Type B pancreatic cell (in vitro differentiated cells): ENCODE measurements at regions not wholly inside any gene's neighbourhood (a gene's known extent, or its start where the extent isn't known, plus 50 kb on each side); places are given as distances from the start of the nearest gene placed in this dataset.

Experiments used
- DNase-seq: peaks from one replicate; pipeline ENCODE4 v3.0.0; 2021; ENCODE audit warnings: mixed read lengths; ENCODE audit not compliant: unreplicated experiment; ENCODE audit errors: extremely low spot score
- H3K27ac Mint-ChIP-seq: 2 replicates; pipeline ENCODE4 v1.8.0; 2021; ENCODE audit warnings: mild to moderate bottlenecking, mixed read lengths
- H3K27me3 Mint-ChIP-seq: 2 replicates; pipeline ENCODE4 v1.8.0; 2021; ENCODE audit warnings: mixed read lengths
- H3K36me3 Mint-ChIP-seq: 2 replicates; pipeline ENCODE4 v1.8.0; 2021; ENCODE audit warnings: mixed read lengths
- H3K4me1 Mint-ChIP-seq: one replicate; pipeline ENCODE4 v1.8.0; 2021; ENCODE audit warnings: mixed read lengths; ENCODE audit not compliant: unreplicated experiment
- H3K4me3 Mint-ChIP-seq: 2 replicates; pipeline ENCODE4 v1.8.0; 2021; ENCODE audit warnings: mild to moderate bottlenecking, mixed read lengths
- H3K9me3 Mint-ChIP-seq: 2 replicates; pipeline ENCODE4 v1.8.0; 2021; ENCODE audit warnings: mixed read lengths
- CTCF ChIP-seq: fragments of 200-600 bp; sonication (generic); conservative IDR thresholded peaks from 2 replicates; pipeline ENCODE4 v1.5.0; 2021; ENCODE audit warnings: antibody characterized with exemption, mild to moderate bottlenecking

GRCh38 chr6:163661272-163661671 is 246.8 kb downstream of the QKI start:
- Mint-ChIP-seq H3K36me3 (no peaks in the 10 kb centered on the region), H3K4me1 (peaks cover 11% of the 10 kb centered on the region), H3K9me3 (peaks cover 5% of the 10 kb centered on the region), H3K4me3 (no peak overlapping the region), H3K27ac (no peak overlapping the region), H3K27me3 (peaks cover 20% of the 10 kb centered on the region)
- DNase-seq = no peak
- TF ChIP-seq CTCF = no peak

GRCh38 chr6:163659803-163660202 is 245.3 kb downstream of the QKI start:
- Mint-ChIP-seq H3K4me1 (peaks cover 11% of the 10 kb centered on the region), H3K27ac (no peak overlapping the region), H3K36me3 (no peaks in the 10 kb centered on the region), H3K4me3 (no peak overlapping the region), H3K9me3 (peaks cover 5% of the 10 kb centered on the region), H3K27me3 (peaks cover 20% of the 10 kb centered on the region)
- DNase-seq = no peak
- no peak for TF ChIP-seq CTCF

GRCh38 chr6:163655217-163656121 is 241.0 kb downstream of the QKI start:
- H3K36me3 Mint-ChIP-seq = no peaks in the 10 kb centered on the region
- peaks cover 17% of the 10 kb centered on the region for H3K27me3 Mint-ChIP-seq
- TF ChIP-seq CTCF = no peak
- H3K4me1 Mint-ChIP-seq = peaks cover 10% of the 10 kb centered on the region
- DNase-seq = no peak
- H3K9me3 Mint-ChIP-seq = peaks cover 5% of the 10 kb centered on the region
- H3K27ac Mint-ChIP-seq = no peak overlapping the region
- no peak overlapping the region for H3K4me3 Mint-ChIP-seq

GRCh38 chr6:163651915-163652668 is 237.6 kb downstream of the QKI start:
- TF ChIP-seq CTCF = no peak
- Mint-ChIP-seq H3K4me3 (no peak overlapping the region), H3K9me3 (peaks cover under 1% of the 10 kb centered on the region), H3K27ac (no peak overlapping the region), H3K4me1 (peaks cover 10% of the 10 kb centered on the region), H3K27me3 (peaks cover 2% of the 10 kb centered on the region), H3K36me3 (no peaks in the 10 kb centered on the region)
- DNase-seq = no peak

GRCh38 chr6:163651426-163651825 is 236.9 kb downstream of the QKI start:
- Mint-ChIP-seq H3K27ac (no peak overlapping the region), H3K4me3 (no peak overlapping the region), H3K9me3 (no peaks in the 10 kb centered on the region), H3K36me3 (no peaks in the 10 kb centered on the region), H3K4me1 (peaks cover 10% of the 10 kb centered on the region), H3K27me3 (peaks cover 4% of the 10 kb centered on the region)
- DNase-seq = no peak
- no peak for TF ChIP-seq CTCF
